Endothelial cell of umbilical vein (primary cell): ENCODE measurements at regions not wholly inside any gene's neighbourhood (a gene's known extent, or its start where the extent isn't known, plus 50 kb on each side); places are given as distances from the start of the nearest gene placed in this dataset.

Experiments
- BruUV-seq: library from RNA; stranded (reverse); fragments of 400-500 nt; replicated peaks from 2 replicates; lab custom pipeline; 2021; lab: Mats Ljungman, UMichigan
- CTCF ChIA-PET: fragments of 300-600, 350-600 bp; sonication (Branson Sonifier 250); formaldehyde crosslinking; loops from one replicate; lab custom pipeline; 2021; ENCODE audit warnings: antibody characterized with exemption, inconsistent platforms; lab: Charles Lee
- POLR2A ChIA-PET: fragments of 300-600, 350-600 bp; sonication (Branson Sonifier 250); formaldehyde crosslinking; loops from one replicate; lab custom pipeline; 2021; ENCODE audit warnings: antibody characterized with exemption, inconsistent platforms; lab: Charles Lee
- DNase-seq: peaks from one replicate; pipeline ENCODE4 v3.0.0-alpha.2; 2011; ENCODE audit warnings: low read depth, low spot score
- FAIRE-seq: peaks from 2 replicates; lab custom pipeline; 2011; peaks lifted over from hg19 to GRCh38; lab: Jason Lieb, UNC
- H2AFZ ChIP-seq: 2 replicates; pipeline ENCODE4 v1.6.0; 2012; ENCODE audit warnings: low read depth, low read length, control low read depth, inconsistent platforms
- H3K27ac ChIP-seq: 2 replicates; pipeline ENCODE4 v1.5.1; 2011; ENCODE audit warnings: low read depth, mild to moderate bottlenecking, control low read depth, low read length, moderate library complexity; ENCODE audit not compliant: insufficient read depth
- H3K27me3 ChIP-seq, 2 experiments: 2 replicates each; pipeline versions ENCODE4 v1.6.0 to v1.6.1; 2011; ENCODE audit warnings: low read length in 2 of 2, mixed read lengths in 1 of 2; ENCODE audit not compliant: control insufficient read depth in 2 of 2, insufficient read depth in 2 of 2
- H3K36me3 ChIP-seq, 2 experiments: 2 replicates in 1 of 2; 3 replicates in 1 of 2; pipeline ENCODE4 v1.5.1; 2011; ENCODE audit warnings: low read length in 2 of 2, mild to moderate bottlenecking in 1 of 2, moderate library complexity in 1 of 2; ENCODE audit not compliant: control insufficient read depth in 2 of 2, insufficient read depth in 2 of 2; ENCODE audit errors: extremely low read depth in 1 of 2
- H3K4me1 ChIP-seq: 3 replicates; pipeline ENCODE4 v1.5.1; 2011; ENCODE audit warnings: mild to moderate bottlenecking, low read length; ENCODE audit not compliant: control insufficient read depth, insufficient read depth; ENCODE audit errors: extremely low read depth
- H3K4me2 ChIP-seq: 2 replicates; pipeline ENCODE4 v1.6.1; 2011; ENCODE audit warnings: low read length, control low read depth, mixed read lengths; ENCODE audit not compliant: insufficient read depth
- H3K4me3 ChIP-seq, 3 experiments: fragments of 200-600 bp in 1 of 3; sonication (generic), shearing (Covaris generic) in 1 of 3; replicated peaks in 1 of 3; 2 replicates each; pipeline ENCODE4 v1.5.1; 2011 to 2016; ENCODE audit warnings: control low read depth in 3 of 3, low read length in 3 of 3, mild to moderate bottlenecking in 2 of 3, inconsistent platforms in 1 of 3, low read depth in 1 of 3, moderate library complexity in 1 of 3; ENCODE audit not compliant: insufficient read depth in 1 of 3
- H3K79me2 ChIP-seq: 2 replicates; pipeline ENCODE4 v1.6.0; 2012; ENCODE audit warnings: low read length, inconsistent platforms; ENCODE audit not compliant: control insufficient read depth, insufficient read depth
- H3K9ac ChIP-seq: replicated peaks from 2 replicates; pipeline ENCODE3; 2011; ENCODE audit warnings: low read length, control low read depth; ENCODE audit not compliant: insufficient read depth; ENCODE audit errors: extremely low read depth
- H3K9me1 ChIP-seq: replicated peaks from 3 replicates; pipeline ENCODE4 v1.6.0; 2011; ENCODE audit warnings: mild to moderate bottlenecking, low read length; ENCODE audit not compliant: control insufficient read depth, insufficient read depth; ENCODE audit errors: extremely low read depth
- H3K9me3 ChIP-seq: replicated peaks from 2 replicates; pipeline ENCODE4 v1.5.1; 2012; ENCODE audit warnings: low read length, inconsistent platforms; ENCODE audit not compliant: control insufficient read depth, insufficient read depth
- H4K20me1 ChIP-seq: replicated peaks from 2 replicates; pipeline ENCODE3; 2011; ENCODE audit warnings: mild to moderate bottlenecking, low read length; ENCODE audit not compliant: control insufficient read depth, insufficient read depth; ENCODE audit errors: extremely low read depth
- EZH2 ChIP-seq: IDR thresholded peaks from 2 replicates; pipeline ENCODE4 v1.6.1; 2012; ENCODE audit warnings: borderline replicate concordance, low read depth, mild to moderate bottlenecking, moderate library complexity, low read length, inconsistent platforms; ENCODE audit not compliant: severe bottlenecking
- FOS ChIP-seq: IDR thresholded peaks from 2 replicates; pipeline ENCODE4 v1.6.1; 2011; ENCODE audit warnings: mild to moderate bottlenecking, low read length, moderate library complexity, borderline replicate concordance; ENCODE audit not compliant: insufficient read depth
- GATA2 ChIP-seq: IDR thresholded peaks from 2 replicates; pipeline ENCODE4 v1.7.0; 2011; ENCODE audit warnings: low read depth, mild to moderate bottlenecking, moderate library complexity, mixed read lengths, low read length; ENCODE audit not compliant: insufficient read length, insufficient read depth
- JUN ChIP-seq: IDR thresholded peaks from 2 replicates; pipeline ENCODE4 v1.6.1; 2011; ENCODE audit warnings: borderline replicate concordance, low read depth; ENCODE audit not compliant: insufficient read length, insufficient read depth
- MYC ChIP-seq: IDR thresholded peaks from one replicate; pipeline ENCODE4 v1.6.1; 2011; ENCODE audit warnings: mild to moderate bottlenecking, low read depth, low read length
- POLR2A ChIP-seq: IDR thresholded peaks from 2 replicates; pipeline ENCODE4 v1.6.1; 2012; ENCODE audit warnings: low read depth, mild to moderate bottlenecking, control low read depth, low read length
- POLR2AphosphoS5 ChIP-seq: IDR thresholded peaks from 2 replicates; pipeline ENCODE4 v1.6.1; 2012; ENCODE audit warnings: low read depth, mild to moderate bottlenecking, control low read depth, low read length, moderate library complexity; ENCODE audit not compliant: insufficient read depth
- dilution Hi-C: fragments of 300-500 bp; cut with MboI; formaldehyde crosslinking; loops from one replicate; pipeline ENCODE4 v1.15.0; 2019; ENCODE audit warnings: low sequenced_read_pairs; ENCODE audit not compliant: extremely low pct_ligation_motif_present
- intact Hi-C: fragments of 100-400 bp; cut with micrococcal nuclease; formaldehyde crosslinking; loops from one replicate; pipeline ENCODE4 v1.10.0; 2022
- TF ChIP-seq, protein P1 (sequence below): IDR thresholded peaks from 2 replicates; pipeline ENCODE4 v1.6.1; 2011; ENCODE audit not compliant: insufficient read depth, insufficient read length
- TF ChIP-seq, protein P2 (sequence below), 2 donors: IDR thresholded peaks; 1 replicate in 1 of 2; 2 replicates in 1 of 2; pipeline ENCODE4 v1.5.1; 2011; ENCODE audit warnings: low read length in 2 of 2, mild to moderate bottlenecking in 2 of 2, moderate library complexity in 2 of 2, control low read depth in 1 of 2, inconsistent platforms in 1 of 2, low read depth in 1 of 2; ENCODE audit not compliant: insufficient read depth in 1 of 2; ENCODE audit errors: extremely low read depth in 1 of 2

DNA sequence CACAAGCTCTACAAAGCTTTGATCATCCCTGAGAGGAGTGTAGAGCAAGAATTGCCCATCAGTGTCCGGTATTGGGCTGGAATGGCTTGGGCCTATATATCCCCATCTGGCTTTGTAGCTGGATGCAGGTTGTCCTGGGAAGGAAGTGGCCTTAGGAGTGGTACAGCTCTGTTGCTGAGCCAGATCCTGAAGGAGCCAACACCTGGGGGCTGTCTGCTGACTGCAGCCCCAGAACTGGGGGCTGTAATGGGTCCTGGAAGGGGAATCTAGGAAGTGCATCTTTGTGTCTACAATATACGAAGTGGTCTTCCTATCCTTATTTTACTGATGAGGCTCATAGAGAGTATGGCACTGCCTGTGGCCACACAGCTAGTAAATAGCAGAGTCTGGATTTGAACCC, 145.9 kb downstream of the CDC5L start:
- no peak overlapping the region for H2AFZ ChIP-seq
- TF ChIP-seq MYC (no peak), EZH2 (no peak), FOS (no peak), JUN (no peak), POLR2A (no peak), POLR2AphosphoS5 (no peak), GATA2 (no peak)
- TF ChIP-seq, protein P1, sequence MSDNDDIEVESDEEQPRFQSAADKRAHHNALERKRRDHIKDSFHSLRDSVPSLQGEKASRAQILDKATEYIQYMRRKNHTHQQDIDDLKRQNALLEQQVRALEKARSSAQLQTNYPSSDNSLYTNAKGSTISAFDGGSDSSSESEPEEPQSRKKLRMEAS = no peak
- TF ChIP-seq, protein P2, sequence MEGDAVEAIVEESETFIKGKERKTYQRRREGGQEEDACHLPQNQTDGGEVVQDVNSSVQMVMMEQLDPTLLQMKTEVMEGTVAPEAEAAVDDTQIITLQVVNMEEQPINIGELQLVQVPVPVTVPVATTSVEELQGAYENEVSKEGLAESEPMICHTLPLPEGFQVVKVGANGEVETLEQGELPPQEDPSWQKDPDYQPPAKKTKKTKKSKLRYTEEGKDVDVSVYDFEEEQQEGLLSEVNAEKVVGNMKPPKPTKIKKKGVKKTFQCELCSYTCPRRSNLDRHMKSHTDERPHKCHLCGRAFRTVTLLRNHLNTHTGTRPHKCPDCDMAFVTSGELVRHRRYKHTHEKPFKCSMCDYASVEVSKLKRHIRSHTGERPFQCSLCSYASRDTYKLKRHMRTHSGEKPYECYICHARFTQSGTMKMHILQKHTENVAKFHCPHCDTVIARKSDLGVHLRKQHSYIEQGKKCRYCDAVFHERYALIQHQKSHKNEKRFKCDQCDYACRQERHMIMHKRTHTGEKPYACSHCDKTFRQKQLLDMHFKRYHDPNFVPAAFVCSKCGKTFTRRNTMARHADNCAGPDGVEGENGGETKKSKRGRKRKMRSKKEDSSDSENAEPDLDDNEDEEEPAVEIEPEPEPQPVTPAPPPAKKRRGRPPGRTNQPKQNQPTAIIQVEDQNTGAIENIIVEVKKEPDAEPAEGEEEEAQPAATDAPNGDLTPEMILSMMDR (IDR thresholded peaks at IDR 0.05; ENCODE audit: extremely low read depth in 1 of 2, insufficient read depth in 1 of 2, low read depth in 1 of 2, low read length in 2 of 2) = no peak

More for the DNA sequence above, 145.9 kb downstream of the CDC5L start:
- Histone ChIP-seq H3K9ac (no peak overlapping the region), H3K9me3 (no peaks in the 10 kb centered on the region), H3K4me2 (no peak overlapping the region), H4K20me1 (no peaks in the 10 kb centered on the region), H3K79me2 (no peaks in the 10 kb centered on the region), H3K9me1 (no peaks in the 10 kb centered on the region), H3K36me3 (no peaks in the 10 kb centered on the region), H3K4me3 (no peak overlapping the region), H3K27ac (no peak overlapping the region), H3K4me1 (no peaks in the 10 kb centered on the region), H3K27me3 (no peaks in the 10 kb centered on the region)
- ChIA-PET POLR2A (no interaction called here), CTCF (interaction anchor here (1.2 to 3.0 kb wide), 4 partner anchors 8 to 1397 kb away, joined by 3 to 16 read pairs (median 4); no protein-coding TSS in a partner anchor)
- FAIRE-seq = no peak
- intact Hi-C loops (no loop called here), dilution Hi-C loops (no loop called here)
- BruUV-seq = no TSS peak
- DNase-seq = no peak
